ENCODE measurements at regions not wholly inside any gene's neighbourhood (a gene's known extent, or its start where the extent isn't known, plus 50 kb on each side); places are given as distances from the start of the nearest gene placed in this dataset.
A peak's percentile ranks its signal among the peaks of the same experiment; 100 is the strongest.

DNA sequence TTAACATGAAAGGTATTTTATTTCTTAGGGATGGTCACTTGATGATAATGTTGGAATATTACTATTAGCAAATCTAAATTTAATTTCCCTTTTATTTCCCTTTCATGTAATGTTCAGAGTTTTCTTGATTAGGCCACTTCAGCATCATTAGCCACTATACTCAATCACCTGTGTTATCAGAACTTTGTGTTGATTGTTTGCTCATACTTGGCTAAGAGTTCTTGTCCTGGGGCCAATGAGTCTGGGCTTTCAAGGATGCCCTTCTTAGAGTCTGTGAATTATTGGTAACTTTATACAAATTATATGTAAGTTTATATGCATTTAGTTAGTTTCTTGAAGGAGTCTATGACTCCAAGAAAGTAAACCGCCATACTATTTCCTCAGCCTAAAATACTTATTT lies 408.0 kb upstream of the DDX18 start:
- WGBS, result 100% methylated on average over 1 of the region's 1 CpG
- Histone ChIP-seq H3K4me3 (ENCODE audit: low read length in 2 of 2) (no peak overlapping the region), H3K9me3 (ENCODE audit: control insufficient read depth in 2 of 2, insufficient read depth in 1 of 2, low read length in 1 of 2) (no peaks in the 10 kb centered on the region), H3K27ac (ENCODE audit: low read depth in 1 of 2, low read length in 1 of 2) (no peak overlapping the region), H3K36me3 (ENCODE audit: control insufficient read depth in 2 of 2, insufficient read depth in 2 of 2, low read length in 1 of 2) (no peaks in the 10 kb centered on the region), H3K4me1 (ENCODE audit: control insufficient read depth in 2 of 2, insufficient read depth in 2 of 2, low read length in 2 of 2) (no peaks in the 10 kb centered on the region), H3K27me3 (ENCODE audit: control insufficient read depth in 2 of 2, insufficient read depth in 1 of 2, low read length in 1 of 2) (no peaks in the 10 kb centered on the region)
- no peak for DNase-seq (ENCODE audit: low read depth in 6 of 9, low spot score in 9 of 9)

DNA sequence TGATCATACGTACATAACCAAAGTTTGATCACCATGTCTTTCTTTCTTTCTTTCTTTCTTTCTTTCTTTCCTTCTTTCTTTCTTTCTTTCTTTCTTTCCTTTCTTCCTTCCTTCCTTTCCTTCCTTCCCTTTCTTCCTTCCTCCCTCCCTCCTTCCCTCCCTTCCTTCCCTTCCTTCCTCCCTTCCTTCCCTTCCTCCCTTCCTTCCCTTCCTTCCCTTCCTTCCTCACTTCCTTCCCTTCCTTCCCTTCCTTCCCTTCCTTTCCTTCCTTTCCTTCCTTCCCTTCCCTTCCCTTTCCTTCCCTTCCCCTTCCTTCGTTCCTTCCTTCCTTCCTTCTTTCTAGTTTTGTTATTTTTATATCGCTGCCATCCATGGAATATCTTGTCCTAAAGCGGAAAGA lies 406.7 kb upstream of the DDX18 start:
- no peak overlapping the region for H3K27ac ChIP-seq (ENCODE audit: low read depth in 1 of 2, low read length in 1 of 2)
- no peaks in the 10 kb centered on the region for H3K36me3 ChIP-seq (ENCODE audit: control insufficient read depth in 2 of 2, insufficient read depth in 2 of 2, low read length in 1 of 2)
- DNase-seq (ENCODE audit: low read depth in 6 of 9, low spot score in 9 of 9), result no peak
- no peaks in the 10 kb centered on the region for H3K9me3 ChIP-seq (ENCODE audit: control insufficient read depth in 2 of 2, insufficient read depth in 1 of 2, low read length in 1 of 2)
- H3K4me3 ChIP-seq (ENCODE audit: low read length in 2 of 2), result no peak overlapping the region
- 92% methylated on average over 4 of the region's 4 CpGs for WGBS
- H3K4me1 ChIP-seq (ENCODE audit: control insufficient read depth in 2 of 2, insufficient read depth in 2 of 2, low read length in 2 of 2), result no peaks in the 10 kb centered on the region
- H3K27me3 ChIP-seq (ENCODE audit: control insufficient read depth in 2 of 2, insufficient read depth in 1 of 2, low read length in 1 of 2), result no peaks in the 10 kb centered on the region

DNA sequence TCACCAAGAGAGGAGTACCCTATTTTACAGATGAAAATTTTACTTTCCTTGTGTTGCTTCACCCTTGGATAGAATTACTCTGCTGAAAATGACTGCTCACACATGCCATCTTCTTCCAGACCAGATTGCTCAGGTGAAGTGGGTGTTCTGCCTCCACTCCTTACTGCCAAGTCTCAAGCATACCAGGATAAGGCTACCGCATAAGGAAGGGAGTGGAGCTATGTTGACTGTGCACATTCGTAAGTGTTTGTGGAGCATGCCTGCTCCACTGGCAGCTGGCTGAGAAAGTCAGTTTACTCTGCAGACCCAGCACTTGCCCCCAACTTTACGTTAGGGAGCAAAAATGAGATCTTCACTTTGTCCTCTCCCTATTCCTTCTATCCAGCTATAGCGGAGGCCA lies 405.0 kb upstream of the DDX18 start:
- no peak for DNase-seq (ENCODE audit: low read depth in 6 of 9, low spot score in 9 of 9)

DNA sequence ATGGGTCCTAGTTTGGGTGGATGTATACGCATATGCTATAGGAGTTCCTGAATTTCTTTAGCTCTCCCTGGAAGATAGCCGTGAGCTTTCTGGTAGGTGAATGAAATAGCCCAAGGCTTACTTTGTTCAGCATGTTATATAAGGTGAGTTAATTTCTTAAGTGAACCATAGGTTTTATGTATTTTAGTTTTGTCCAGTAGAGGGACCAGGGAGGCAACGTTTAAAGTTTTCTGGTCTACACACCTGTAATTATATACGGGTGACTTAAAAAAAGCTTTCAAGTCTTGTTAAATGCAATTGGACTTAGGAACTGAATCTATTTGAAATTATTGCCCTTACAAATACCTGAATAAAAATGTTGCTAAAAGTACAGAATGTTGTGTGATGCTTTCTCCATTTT lies 402.5 kb upstream of the DDX18 start:
- WGBS, result 62% methylated on average over 4 of the region's 4 CpGs
- DNase-seq (ENCODE audit: low read depth in 6 of 9, low spot score in 9 of 9), result no peak
- H3K27me3 ChIP-seq (ENCODE audit: control insufficient read depth in 2 of 2, insufficient read depth in 1 of 2, low read length in 1 of 2), result no peaks in the 10 kb centered on the region
- no peaks in the 10 kb centered on the region for H3K36me3 ChIP-seq (ENCODE audit: control insufficient read depth in 2 of 2, insufficient read depth in 2 of 2, low read length in 1 of 2)
- H3K4me1 ChIP-seq (ENCODE audit: control insufficient read depth in 2 of 2, insufficient read depth in 2 of 2, low read length in 2 of 2), result no peaks in the 10 kb centered on the region
- H3K27ac ChIP-seq (ENCODE audit: low read depth in 1 of 2, low read length in 1 of 2), result no peak overlapping the region
- H3K9me3 ChIP-seq (ENCODE audit: control insufficient read depth in 2 of 2, insufficient read depth in 1 of 2, low read length in 1 of 2), result no peaks in the 10 kb centered on the region
- no peak overlapping the region for H3K4me3 ChIP-seq (ENCODE audit: low read length in 2 of 2)

More for the DNA sequence above, 405.0 kb upstream of the DDX18 start:
- no peaks in the 10 kb centered on the region for H3K4me1 ChIP-seq (ENCODE audit: control insufficient read depth in 2 of 2, insufficient read depth in 2 of 2, low read length in 2 of 2)
- H3K27me3 ChIP-seq (ENCODE audit: control insufficient read depth in 2 of 2, insufficient read depth in 1 of 2, low read length in 1 of 2), result no peaks in the 10 kb centered on the region
- no peaks in the 10 kb centered on the region for H3K9me3 ChIP-seq (ENCODE audit: control insufficient read depth in 2 of 2, insufficient read depth in 1 of 2, low read length in 1 of 2)
- H3K36me3 ChIP-seq (ENCODE audit: control insufficient read depth in 2 of 2, insufficient read depth in 2 of 2, low read length in 1 of 2), result no peaks in the 10 kb centered on the region
- WGBS, result 92% methylated on average over 4 of the region's 4 CpGs
- H3K27ac ChIP-seq (ENCODE audit: low read depth in 1 of 2, low read length in 1 of 2), result no peak overlapping the region
- no peak overlapping the region for H3K4me3 ChIP-seq (ENCODE audit: low read length in 2 of 2)

DNA sequence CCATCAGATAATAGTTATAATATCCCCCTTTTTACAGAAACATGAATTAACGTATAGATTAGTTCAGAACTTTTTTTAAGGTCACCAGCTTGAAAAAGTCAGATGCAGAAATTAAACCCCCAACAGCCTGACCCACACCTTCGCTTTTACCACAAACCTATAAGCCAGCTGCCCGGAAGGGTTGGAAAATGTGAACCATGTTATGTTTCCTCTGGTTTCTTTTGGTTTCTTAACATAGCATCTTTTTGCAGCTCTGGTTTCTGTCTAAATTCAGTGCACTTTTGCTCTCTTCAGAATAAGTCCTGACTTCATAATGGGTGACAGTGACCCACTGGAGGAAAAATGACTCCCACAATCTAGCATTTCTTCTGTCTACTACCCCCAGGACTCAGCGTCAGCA lies 381.7 kb upstream of the DDX18 start:
- H3K9me3 ChIP-seq (ENCODE audit: control insufficient read depth in 2 of 2, insufficient read depth in 1 of 2, low read length in 1 of 2), result no peaks in the 10 kb centered on the region
- H3K36me3 ChIP-seq (ENCODE audit: control insufficient read depth in 2 of 2, insufficient read depth in 2 of 2, low read length in 1 of 2), result no peaks in the 10 kb centered on the region
- no peaks in the 10 kb centered on the region for H3K27me3 ChIP-seq (ENCODE audit: control insufficient read depth in 2 of 2, insufficient read depth in 1 of 2, low read length in 1 of 2)
- 92% methylated on average over 4 of the region's 4 CpGs for WGBS
- H3K4me3 ChIP-seq (ENCODE audit: low read length in 2 of 2), result no peak overlapping the region
- no peaks in the 10 kb centered on the region for H3K4me1 ChIP-seq (ENCODE audit: control insufficient read depth in 2 of 2, insufficient read depth in 2 of 2, low read length in 2 of 2)
- H3K27ac ChIP-seq (ENCODE audit: low read depth in 1 of 2, low read length in 1 of 2), result no peak overlapping the region
- DNase-seq (ENCODE audit: low read depth in 6 of 9, low spot score in 9 of 9), result no peak

DNA sequence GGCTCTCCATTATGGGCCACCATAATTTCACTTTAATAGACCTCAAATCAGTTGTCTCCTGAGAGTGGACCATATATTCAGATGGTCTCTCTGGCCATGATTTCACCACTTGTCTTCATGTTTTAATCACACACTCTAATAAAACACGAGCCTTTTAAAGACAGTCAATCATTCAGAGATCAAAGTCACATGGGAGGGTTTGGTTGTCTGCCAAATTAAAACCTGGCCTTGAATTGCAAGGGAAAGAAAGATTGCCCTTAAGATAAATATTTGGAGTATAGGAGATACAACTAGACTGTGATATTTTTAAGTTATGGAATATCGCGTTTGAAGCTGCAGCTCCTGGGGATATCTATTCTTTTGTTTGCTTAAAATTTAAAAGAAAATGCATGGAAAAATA lies 377.8 kb upstream of the DDX18 start:
- no peak for DNase-seq (ENCODE audit: low read depth in 6 of 9, low spot score in 9 of 9)
- H3K36me3 ChIP-seq (ENCODE audit: control insufficient read depth in 2 of 2, insufficient read depth in 2 of 2, low read length in 1 of 2), result no peaks in the 10 kb centered on the region
- H3K9me3 ChIP-seq (ENCODE audit: control insufficient read depth in 2 of 2, insufficient read depth in 1 of 2, low read length in 1 of 2), result no peaks in the 10 kb centered on the region
- no peaks in the 10 kb centered on the region for H3K27me3 ChIP-seq (ENCODE audit: control insufficient read depth in 2 of 2, insufficient read depth in 1 of 2, low read length in 1 of 2)
- WGBS, result 89% methylated on average over 3 of the region's 3 CpGs
- no peak overlapping the region for H3K4me3 ChIP-seq (ENCODE audit: low read length in 2 of 2)
- no peak overlapping the region for H3K27ac ChIP-seq (ENCODE audit: low read depth in 1 of 2, low read length in 1 of 2)
- H3K4me1 ChIP-seq (ENCODE audit: control insufficient read depth in 2 of 2, insufficient read depth in 2 of 2, low read length in 2 of 2), result no peaks in the 10 kb centered on the region

DNA sequence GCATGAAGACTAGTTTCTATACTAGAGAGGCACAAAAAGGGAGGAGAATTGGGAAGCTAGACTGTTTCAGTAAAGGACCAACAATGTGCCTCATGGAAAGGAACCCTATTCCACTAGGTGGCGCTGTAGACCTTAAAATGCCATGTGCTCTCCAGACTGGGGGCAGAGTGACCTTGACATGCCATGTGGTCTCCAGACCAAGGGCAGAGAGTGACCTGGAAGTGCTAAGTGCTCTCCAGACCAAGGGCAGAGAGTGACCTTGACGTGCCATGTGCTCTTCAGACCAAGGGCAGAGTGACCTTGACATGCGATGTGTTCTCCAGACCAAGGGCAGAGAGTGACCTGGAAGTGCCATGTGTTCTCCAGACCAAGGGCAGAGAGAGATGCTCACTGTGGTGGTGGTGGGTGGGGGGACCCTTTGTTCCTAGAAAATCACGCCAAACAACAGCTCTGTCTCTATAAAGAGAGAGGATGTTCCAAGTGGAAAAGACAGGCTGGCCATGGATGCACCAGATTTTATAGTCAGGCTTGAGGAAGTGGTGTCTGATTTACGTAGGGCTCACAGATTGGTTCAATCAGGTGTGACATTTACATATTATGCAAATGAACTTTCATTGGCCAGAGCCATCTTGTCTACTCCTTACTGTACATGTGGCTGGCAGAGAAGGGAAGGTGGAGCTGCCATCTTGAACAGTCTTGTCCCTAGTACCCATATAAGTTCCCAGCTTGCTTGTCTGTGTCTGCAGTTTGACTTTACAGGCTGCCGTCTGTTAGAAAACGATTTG lies 344.0 kb upstream of the DDX18 start:
- Histone ChIP-seq H3K27ac (ENCODE audit: low read depth in 1 of 2, low read length in 1 of 2) (no peak overlapping the region), H3K4me3 (ENCODE audit: low read length in 2 of 2) (no peak overlapping the region), H3K36me3 (ENCODE audit: control insufficient read depth in 2 of 2, insufficient read depth in 2 of 2, low read length in 1 of 2) (no peaks in the 10 kb centered on the region), H3K4me1 (ENCODE audit: control insufficient read depth in 2 of 2, insufficient read depth in 2 of 2, low read length in 2 of 2) (no peaks in the 10 kb centered on the region), H3K27me3 (ENCODE audit: control insufficient read depth in 2 of 2, insufficient read depth in 1 of 2, low read length in 1 of 2) (no peaks in the 10 kb centered on the region), H3K9me3 (ENCODE audit: control insufficient read depth in 2 of 2, insufficient read depth in 1 of 2, low read length in 1 of 2) (peaks cover 0 to 9% of the 10 kb centered on the region in 2 donors)
- DNase-seq (ENCODE audit: low read depth in 6 of 9, low spot score in 9 of 9), result peak in 3 of 9 donors; percentile 3 to 17 (median 4)
- 76% methylated on average over 7 of the region's 7 CpGs for WGBS

DNA sequence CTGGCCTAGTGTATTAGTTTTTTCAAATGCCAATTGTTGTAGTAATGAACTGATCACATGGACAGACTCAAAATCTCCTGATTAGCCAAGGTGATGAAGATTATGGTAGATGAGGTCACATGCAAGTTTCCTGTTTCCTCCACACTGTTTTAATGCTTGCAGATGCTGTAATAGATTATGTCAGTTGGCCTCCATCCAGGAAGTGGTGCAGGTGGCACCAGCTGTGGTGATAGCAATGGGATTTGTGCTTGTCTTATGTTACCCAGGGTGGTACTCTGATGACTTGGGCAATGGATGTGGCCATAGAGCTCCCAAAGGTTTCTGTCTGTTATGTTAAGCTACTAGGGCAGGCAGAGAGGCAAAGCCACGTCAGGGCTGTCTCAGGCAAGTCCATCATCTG lies 332.9 kb upstream of the DDX18 start:
- H3K4me1 ChIP-seq (ENCODE audit: control insufficient read depth in 2 of 2, insufficient read depth in 2 of 2, low read length in 2 of 2), result no peaks in the 10 kb centered on the region
- H3K9me3 ChIP-seq (ENCODE audit: control insufficient read depth in 2 of 2, insufficient read depth in 1 of 2, low read length in 1 of 2), result no peaks in the 10 kb centered on the region
- H3K27ac ChIP-seq (ENCODE audit: low read depth in 1 of 2, low read length in 1 of 2), result no peak overlapping the region
- no peak overlapping the region for H3K4me3 ChIP-seq (ENCODE audit: low read length in 2 of 2)
- H3K36me3 ChIP-seq (ENCODE audit: control insufficient read depth in 2 of 2, insufficient read depth in 2 of 2, low read length in 1 of 2), result no peaks in the 10 kb centered on the region
- WGBS, result 37% methylated on average over 1 of the region's 1 CpG
- no peak for DNase-seq (ENCODE audit: low read depth in 6 of 9, low spot score in 9 of 9)
- no peaks in the 10 kb centered on the region for H3K27me3 ChIP-seq (ENCODE audit: control insufficient read depth in 2 of 2, insufficient read depth in 1 of 2, low read length in 1 of 2)

DNA sequence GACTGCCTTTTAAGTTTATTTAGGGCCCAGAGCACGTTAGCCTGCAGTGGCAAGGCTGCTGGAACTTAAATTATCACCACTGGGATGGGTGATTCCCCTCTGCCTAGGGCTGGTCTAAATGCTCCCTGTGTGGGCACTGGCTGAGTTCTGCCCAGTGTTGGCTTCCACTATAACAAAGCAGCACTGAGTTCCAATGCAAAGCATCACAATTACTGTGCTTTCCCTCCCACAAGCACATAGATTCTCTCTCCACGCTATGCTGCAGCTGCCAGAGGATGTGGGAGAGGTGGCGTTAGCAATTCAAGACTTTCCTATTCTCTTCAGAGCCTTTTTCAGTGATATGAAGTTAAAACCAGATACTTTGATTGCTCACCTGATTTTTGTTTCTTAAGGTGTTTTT lies 328.9 kb upstream of the DDX18 start:
- DNase-seq (ENCODE audit: low read depth in 6 of 9, low spot score in 9 of 9), result no peak
- H3K36me3 ChIP-seq (ENCODE audit: control insufficient read depth in 2 of 2, insufficient read depth in 2 of 2, low read length in 1 of 2), result no peaks in the 10 kb centered on the region
- WGBS, result 71% methylated on average over 3 of the region's 3 CpGs
- H3K4me3 ChIP-seq (ENCODE audit: low read length in 2 of 2), result no peak overlapping the region
- H3K4me1 ChIP-seq (ENCODE audit: control insufficient read depth in 2 of 2, insufficient read depth in 2 of 2, low read length in 2 of 2), result no peaks in the 10 kb centered on the region
- H3K27me3 ChIP-seq (ENCODE audit: control insufficient read depth in 2 of 2, insufficient read depth in 1 of 2, low read length in 1 of 2), result no peaks in the 10 kb centered on the region
- no peaks in the 10 kb centered on the region for H3K9me3 ChIP-seq (ENCODE audit: control insufficient read depth in 2 of 2, insufficient read depth in 1 of 2, low read length in 1 of 2)
- H3K27ac ChIP-seq (ENCODE audit: low read depth in 1 of 2, low read length in 1 of 2), result no peak overlapping the region

Measured in thymus (tissue), 11 donors.